Thyroid gland (tissue), 4 donors: ENCODE measurements at regions not wholly inside any gene's neighbourhood (a gene's known extent, or its start where the extent isn't known, plus 50 kb on each side); places are given as distances from the start of the nearest gene placed in this dataset.

Experiments
- DNase-seq, 2 donors: peaks; one replicate each; pipeline ENCODE4 v3.0.0-alpha.2; 2019
- H3K27ac ChIP-seq, 3 donors: fragments of 200-600 bp; sonication (generic); 1 replicate in 2 of 3; 2 replicates in 1 of 3; pipeline ENCODE4 v1.5.1; 2016 to 2019; ENCODE audit warnings: mild to moderate bottlenecking in 1 of 3, moderate library complexity in 1 of 3
- H3K27me3 ChIP-seq: fragments of 200-600 bp; sonication (generic); one replicate; pipeline ENCODE4 v1.5.1; 2019
- H3K36me3 ChIP-seq, 2 donors: fragments of 200-600 bp; sonication (generic); one replicate each; pipeline ENCODE4 v1.5.1; 2016 to 2019
- H3K4me1 ChIP-seq, 2 donors: fragments of 200-600 bp; sonication (generic); one replicate each; pipeline ENCODE4 v1.5.1; 2017 to 2019
- H3K4me3 ChIP-seq, 3 donors: fragments of 200-600 bp; sonication (generic); replicated peaks in 1 of 3; 1 replicate in 2 of 3; 2 replicates in 1 of 3; pipeline ENCODE4 v1.5.1; 2016; ENCODE audit warnings: mild to moderate bottlenecking in 1 of 3
- H3K9me3 ChIP-seq: fragments of 200-600 bp; sonication (generic); one replicate; pipeline ENCODE4 v1.5.1; 2017
- POLR2A ChIP-seq, 2 donors: fragments of 450-650 bp; IDR thresholded peaks; one replicate each; pipeline ENCODE4 v1.6.1; 2017; ENCODE audit warnings: antibody characterized with exemption in 2 of 2, mild to moderate bottlenecking in 2 of 2, moderate library complexity in 1 of 2
- WGBS, 2 donors: methylation state at CpG; one replicate each; pipeline ENCODE4 v1.1.5; 2017; 5-methylcytosine and 5-hydroxymethylcytosine counted together
- intact Hi-C: fragments of 100-400 bp; cut with DNase I; formaldehyde crosslinking; loops from one replicate; pipeline ENCODE4 v1.15.1; 2023
- TF ChIP-seq, protein P1 (sequence below), 6 experiments: fragments of 200-600 bp in 3 of 6; fragments of 450-650 bp in 3 of 6; sonication (generic) in 3 of 6; IDR thresholded peaks; one replicate each; pipeline ENCODE4 v1.5.1; 2016 to 2019; ENCODE audit warnings: antibody characterized with exemption in 6 of 6, mild to moderate bottlenecking in 2 of 6, inconsistent platforms in 1 of 6, moderate library complexity in 1 of 6

DNA sequence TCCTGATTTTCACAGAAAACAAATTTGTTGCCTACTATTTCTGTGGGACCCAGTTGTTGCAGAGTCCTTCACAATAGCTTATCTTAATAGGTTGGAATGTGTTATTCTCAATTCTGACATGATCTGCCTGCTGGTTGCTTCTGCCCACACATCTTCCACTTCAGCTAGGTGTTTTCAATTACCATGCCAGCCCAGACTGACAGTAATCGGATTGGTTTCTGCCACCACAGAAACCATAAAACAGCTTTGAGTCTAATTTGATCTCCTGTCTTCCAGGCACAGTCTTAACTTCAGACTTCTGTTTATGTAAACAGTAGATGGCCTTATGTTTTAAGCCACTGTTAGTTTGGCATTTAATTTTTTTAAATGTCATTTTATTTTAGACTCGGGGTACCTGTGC, 248.2 kb upstream of the RBMS1 start:
- H3K27ac ChIP-seq, result no peak overlapping the region
- no peak overlapping the region for H3K4me3 ChIP-seq
- H3K9me3 ChIP-seq, result no peaks in the 10 kb centered on the region
- 91% methylated on average over 2 of the region's 2 CpGs for WGBS, 2 donors
- TF ChIP-seq POLR2A (IDR thresholded peaks at IDR 0.05), result no peak
- TF ChIP-seq, protein P1, sequence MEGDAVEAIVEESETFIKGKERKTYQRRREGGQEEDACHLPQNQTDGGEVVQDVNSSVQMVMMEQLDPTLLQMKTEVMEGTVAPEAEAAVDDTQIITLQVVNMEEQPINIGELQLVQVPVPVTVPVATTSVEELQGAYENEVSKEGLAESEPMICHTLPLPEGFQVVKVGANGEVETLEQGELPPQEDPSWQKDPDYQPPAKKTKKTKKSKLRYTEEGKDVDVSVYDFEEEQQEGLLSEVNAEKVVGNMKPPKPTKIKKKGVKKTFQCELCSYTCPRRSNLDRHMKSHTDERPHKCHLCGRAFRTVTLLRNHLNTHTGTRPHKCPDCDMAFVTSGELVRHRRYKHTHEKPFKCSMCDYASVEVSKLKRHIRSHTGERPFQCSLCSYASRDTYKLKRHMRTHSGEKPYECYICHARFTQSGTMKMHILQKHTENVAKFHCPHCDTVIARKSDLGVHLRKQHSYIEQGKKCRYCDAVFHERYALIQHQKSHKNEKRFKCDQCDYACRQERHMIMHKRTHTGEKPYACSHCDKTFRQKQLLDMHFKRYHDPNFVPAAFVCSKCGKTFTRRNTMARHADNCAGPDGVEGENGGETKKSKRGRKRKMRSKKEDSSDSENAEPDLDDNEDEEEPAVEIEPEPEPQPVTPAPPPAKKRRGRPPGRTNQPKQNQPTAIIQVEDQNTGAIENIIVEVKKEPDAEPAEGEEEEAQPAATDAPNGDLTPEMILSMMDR (IDR thresholded peaks at IDR 0.05), result no peak
- no peaks in the 10 kb centered on the region for H3K4me1 ChIP-seq
- intact Hi-C loops, result no loop called here
- no peak for DNase-seq
- no peaks in the 10 kb centered on the region for H3K36me3 ChIP-seq
- no peaks in the 10 kb centered on the region for H3K27me3 ChIP-seq

DNA sequence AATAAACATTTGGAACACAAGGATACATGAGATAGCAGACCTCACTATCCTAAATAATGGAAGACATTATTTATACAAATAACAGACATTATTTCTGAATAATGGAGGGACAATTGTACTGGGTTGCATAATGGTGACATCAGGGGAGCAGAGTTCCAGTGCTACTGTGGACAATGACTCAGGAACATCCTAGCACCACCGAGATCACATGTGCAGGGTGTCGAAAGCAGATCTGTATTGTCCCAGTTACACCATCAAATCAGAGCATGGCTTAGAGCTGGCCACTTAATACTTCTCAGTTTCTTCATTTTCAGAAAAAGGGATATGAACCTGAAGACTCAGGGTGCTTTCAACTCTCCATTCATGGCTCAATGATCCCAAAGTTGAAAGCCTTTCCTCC, 249.1 kb upstream of the RBMS1 start:
- no peaks in the 10 kb centered on the region for H3K9me3 ChIP-seq
- no peaks in the 10 kb centered on the region for H3K36me3 ChIP-seq
- intact Hi-C loops, result no loop called here
- 89 to 100% methylated on average over 2 of the region's 2 CpGs for WGBS, 2 donors
- no peak overlapping the region for H3K4me3 ChIP-seq
- H3K27me3 ChIP-seq, result no peaks in the 10 kb centered on the region
- no peak overlapping the region for H3K27ac ChIP-seq
- DNase-seq, result no peak
- H3K4me1 ChIP-seq, result no peaks in the 10 kb centered on the region
- TF ChIP-seq POLR2A (IDR thresholded peaks at IDR 0.05), result no peak
- TF ChIP-seq, protein P1 (IDR thresholded peaks at IDR 0.05), result no peak

DNA sequence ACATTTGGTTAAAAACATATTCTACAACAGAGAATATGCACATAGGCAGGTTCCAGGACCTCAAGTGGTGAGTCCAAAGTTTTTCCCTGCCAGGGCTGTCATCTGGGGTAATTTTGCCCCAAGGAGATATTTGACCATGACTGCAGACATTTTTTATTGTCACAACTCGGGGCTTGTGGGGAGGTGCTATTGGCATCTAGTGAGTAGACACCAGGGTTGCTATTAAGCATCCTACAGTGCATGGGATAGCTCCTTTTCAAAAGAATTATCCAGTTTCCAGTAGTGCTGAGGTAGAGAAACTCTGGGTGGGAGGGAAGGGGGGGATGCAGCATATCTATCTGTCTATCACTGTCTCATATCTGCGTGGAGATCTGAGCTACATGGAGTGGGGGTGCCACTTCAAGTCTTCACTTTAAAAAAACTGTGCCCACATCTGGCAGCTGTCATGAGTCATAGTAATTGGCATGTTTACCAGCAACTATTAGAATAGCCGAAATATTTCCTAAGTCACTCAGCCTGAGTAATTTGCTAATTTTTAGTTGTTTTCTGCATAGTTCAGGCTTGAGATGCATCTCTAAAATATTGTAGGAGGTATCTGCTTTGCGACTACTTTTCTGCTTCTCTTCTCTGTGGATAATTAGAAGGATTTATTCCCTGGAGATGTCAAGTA, 254.0 kb upstream of the RBMS1 start:
- TF ChIP-seq POLR2A (IDR thresholded peaks at IDR 0.05), result no peak
- DNase-seq, result no peak
- no peaks in the 10 kb centered on the region for H3K4me1 ChIP-seq

DNA sequence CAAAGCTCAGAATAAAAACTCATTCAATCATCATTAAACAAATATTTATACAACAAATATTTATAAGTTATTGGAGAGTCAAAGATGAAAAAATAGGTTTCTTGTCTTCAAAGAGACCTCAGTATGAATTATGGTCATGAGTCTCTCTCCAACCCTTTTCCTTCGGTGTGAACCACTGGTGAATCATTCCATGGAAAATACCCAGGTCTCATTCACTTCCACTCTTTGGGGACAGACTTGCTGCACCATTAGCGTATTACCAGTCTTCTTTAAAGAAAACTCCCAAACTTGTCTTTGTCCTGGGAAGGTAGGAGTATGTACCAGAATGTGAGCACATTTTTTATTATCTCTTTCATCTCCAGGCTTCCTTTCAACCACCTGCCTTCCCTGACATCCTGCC, 257.4 kb upstream of the RBMS1 start:
- Histone ChIP-seq H3K9me3 (no peaks in the 10 kb centered on the region), H3K36me3 (no peaks in the 10 kb centered on the region), H3K4me1 (no peaks in the 10 kb centered on the region), H3K27me3 (no peaks in the 10 kb centered on the region), H3K4me3 (no peak overlapping the region), H3K27ac (no peak overlapping the region)
- intact Hi-C loops, result no loop called here
- no peak for TF ChIP-seq POLR2A (IDR thresholded peaks at IDR 0.05)
- TF ChIP-seq, protein P1 (IDR thresholded peaks at IDR 0.05), result no peak
- 84 to 86% methylated on average over 2 of the region's 2 CpGs for WGBS, 2 donors
- DNase-seq, result no peak

More for the DNA sequence above, 254.0 kb upstream of the RBMS1 start:
- Histone ChIP-seq H3K27me3 (no peaks in the 10 kb centered on the region), H3K36me3 (no peaks in the 10 kb centered on the region), H3K4me3 (no peak overlapping the region), H3K9me3 (no peaks in the 10 kb centered on the region), H3K27ac (no peak overlapping the region)
- intact Hi-C loops, result no loop called here
- WGBS, 2 donors, result 75 to 83% methylated on average over 4 of the region's 4 CpGs

DNA sequence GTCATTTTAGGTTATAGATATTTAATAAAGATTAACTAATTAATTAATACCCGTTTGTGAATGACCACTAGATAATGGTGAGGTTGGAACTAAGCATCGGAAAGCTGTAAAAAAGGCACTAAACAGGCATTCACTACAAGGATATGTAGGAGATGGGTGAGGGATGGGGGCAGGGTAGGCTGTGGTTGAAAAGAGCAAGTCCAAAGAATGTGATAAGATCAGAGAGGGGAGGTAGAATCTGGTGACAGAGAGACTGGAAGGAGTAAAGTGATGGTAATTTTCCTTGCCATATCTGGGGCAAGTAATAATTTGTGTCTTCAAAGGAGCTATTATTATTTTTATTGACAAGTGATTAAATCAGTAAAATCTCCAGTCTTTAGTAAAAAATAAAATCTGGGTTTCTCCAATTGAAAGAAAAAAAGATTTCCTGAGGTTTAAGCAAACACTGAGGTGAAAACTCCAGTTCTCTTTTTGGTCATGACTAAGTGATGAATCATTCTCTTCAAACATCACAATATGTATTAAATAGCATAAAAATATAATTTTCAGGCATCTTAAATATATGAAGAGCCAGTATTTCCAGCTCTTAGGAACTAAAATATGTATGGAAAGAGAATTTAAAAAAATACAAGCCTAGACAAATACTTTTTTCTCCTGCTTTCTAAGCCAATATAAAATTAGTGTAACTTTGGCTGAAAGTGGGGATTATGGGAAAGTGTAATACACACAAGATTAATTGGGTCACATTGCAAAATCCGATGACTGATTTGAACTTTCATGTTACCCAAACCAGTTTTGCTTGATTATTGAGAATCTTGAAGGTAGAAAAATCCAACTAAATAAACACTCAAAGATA, 259.1 kb upstream of the RBMS1 start:
- TF ChIP-seq, protein P1 (IDR thresholded peaks at IDR 0.05), result no peak
- no peak for TF ChIP-seq POLR2A (IDR thresholded peaks at IDR 0.05)
- Histone ChIP-seq H3K9me3 (no peaks in the 10 kb centered on the region), H3K27me3 (no peaks in the 10 kb centered on the region), H3K4me1 (no peaks in the 10 kb centered on the region), H3K4me3 (no peak overlapping the region), H3K36me3 (no peaks in the 10 kb centered on the region), H3K27ac (no peak overlapping the region)
- intact Hi-C loops, result no loop called here
- DNase-seq, result no peak
- WGBS, 2 donors, result 76 to 78% methylated on average over 3 of the region's 3 CpGs
